HCT116 (cell line): ENCODE measurements at regions not wholly inside any gene's neighbourhood (a gene's known extent, or its start where the extent isn't known, plus 50 kb on each side); places are given as distances from the start of the nearest gene placed in this dataset.

Source experiments
- ATAC-seq: fragments of 200-7000 bp; cut with Tn5 transposase; 2 replicates; pipeline ENCODE4 v1.9.1; 2020; ENCODE audit warnings: mild to moderate bottlenecking, moderate library complexity
- BruUV-seq: library from RNA; stranded (reverse); fragments of 400-500 nt; replicated peaks from 2 replicates; lab custom pipeline; 2021; lab: Mats Ljungman, UMichigan
- CTCF ChIA-PET: fragments of 300-600 bp; sonication (Branson Sonifier 250); formaldehyde crosslinking; loops from one replicate; lab custom pipeline; 2021; ENCODE audit warnings: antibody characterized with exemption; lab: Charles Lee
- POLR2A ChIA-PET: fragments of 300-600, 350-600 bp; sonication (Branson Sonifier 250); formaldehyde crosslinking; loops from one replicate; lab custom pipeline; 2021; ENCODE audit warnings: antibody characterized with exemption; lab: Charles Lee
- RAD21 ChIA-PET, 2 experiments: fragments of 300-600 bp; sonication (Branson Sonifier 250); formaldehyde crosslinking; loops; one replicate each; lab custom pipeline; 2023; ENCODE audit warnings: low total read pairs in 2 of 2; ENCODE audit not compliant: uncharacterized antibody in 2 of 2, unreplicated experiment in 2 of 2, low non-redundant PET in 1 of 2; lab: Charles Lee
- DNase-seq: peaks from one replicate; pipeline ENCODE4 v3.0.0-alpha.2; 2010; ENCODE audit warnings: low read depth, low spot score
- H2AFZ ChIP-seq: fragments of 200-600 bp; shearing (Covaris generic), sonication (generic); 2 replicates; pipeline ENCODE4 v1.6.1; 2017; ENCODE audit warnings: low read depth, mixed run types, mixed read lengths, antibody characterized with exemption, low read length; ENCODE audit not compliant: poor library complexity, severe bottlenecking
- H3K27ac ChIP-seq: 2 replicates; pipeline ENCODE4 v1.5.1; 2012; ENCODE audit warnings: low read depth, low read length
- H3K27me3 ChIP-seq: fragments of 200-600 bp; sonication (generic); 2 replicates; pipeline ENCODE4 v1.6.1; 2016; ENCODE audit warnings: mixed run types, low read length, mixed read lengths; ENCODE audit not compliant: insufficient read depth
- H3K36me3 ChIP-seq, 2 experiments: fragments of 200-500 bp in 1 of 2; fragments of 200-600 bp in 1 of 2; sonication (Bioruptor generic) in 1 of 2; sonication (generic) in 1 of 2; 2 replicates each; pipeline versions ENCODE4 v1.5.1 to v1.6.1; 2014 to 2016; ENCODE audit warnings: low read length in 2 of 2, inconsistent platforms in 1 of 2, mixed read lengths in 1 of 2, mixed run types in 1 of 2; ENCODE audit not compliant: insufficient read depth in 2 of 2, control insufficient read depth in 1 of 2
- H3K4me1 ChIP-seq, 2 experiments: fragments of 200-600 bp in 1 of 2; sonication (generic) in 1 of 2; 2 replicates each; pipeline versions ENCODE4 v1.5.1 to v1.6.1; 2012 to 2017; ENCODE audit warnings: low read length in 2 of 2, inconsistent platforms in 1 of 2, mild to moderate bottlenecking in 1 of 2, mixed read lengths in 1 of 2, mixed run types in 1 of 2, moderate library complexity in 1 of 2; ENCODE audit not compliant: insufficient read depth in 2 of 2, control insufficient read depth in 1 of 2
- H3K4me2 ChIP-seq: fragments of 200-600 bp; sonication (generic); 2 replicates; pipeline ENCODE4 v1.6.1; 2017; ENCODE audit warnings: mixed run types, low read length, mixed read lengths
- H3K4me3 ChIP-seq, 2 experiments: fragments of 200-600 bp in 1 of 2; sonication (generic) in 1 of 2; replicated peaks in 1 of 2; 2 replicates each; pipeline ENCODE4 v1.5.1; 2011 to 2016; ENCODE audit warnings: low read length in 2 of 2, control low read depth in 1 of 2, low read depth in 1 of 2, mild to moderate bottlenecking in 1 of 2, mixed read lengths in 1 of 2, mixed run types in 1 of 2
- H3K79me2 ChIP-seq: fragments of 200-600 bp; sonication (generic); 2 replicates; pipeline ENCODE4 v1.6.1; 2017; ENCODE audit warnings: mild to moderate bottlenecking, mixed run types, low read length, moderate library complexity, mixed read lengths; ENCODE audit not compliant: insufficient read depth
- H3K9ac ChIP-seq: fragments of 200-600 bp; sonication (generic); 2 replicates; pipeline ENCODE4 v1.6.1; 2016; ENCODE audit warnings: low read length, mixed read lengths
- H3K9me2 ChIP-seq: fragments of 200-600 bp; sonication (generic), shearing (Covaris generic); 2 replicates; pipeline ENCODE4 v1.6.1; 2017; ENCODE audit warnings: mixed run types, mild to moderate bottlenecking, moderate library complexity; ENCODE audit not compliant: insufficient read depth
- H3K9me3 ChIP-seq, 2 experiments: fragments of 200-500 bp in 1 of 2; fragments of 200-600 bp in 1 of 2; sonication (Bioruptor generic) in 1 of 2; sonication (generic) in 1 of 2; 2 replicates each; pipeline ENCODE4 v1.6.1; 2014 to 2017; ENCODE audit warnings: low read length in 2 of 2, mixed read lengths in 2 of 2, inconsistent platforms in 1 of 2, low read depth in 1 of 2, mild to moderate bottlenecking in 1 of 2, mixed run types in 1 of 2, moderate library complexity in 1 of 2; ENCODE audit not compliant: control insufficient read depth in 1 of 2, insufficient read depth in 1 of 2
- H4K20me1 ChIP-seq: fragments of 200-600 bp; sonication (generic), shearing (Covaris generic); 2 replicates; pipeline ENCODE4 v1.6.1; 2017; ENCODE audit warnings: mixed run types, mild to moderate bottlenecking, moderate library complexity; ENCODE audit not compliant: insufficient read depth
- CBX3 ChIP-seq: IDR thresholded peaks from 2 replicates; pipeline ENCODE4 v1.6.1; 2012; ENCODE audit warnings: low read depth
- EGR1 ChIP-seq: IDR thresholded peaks from 2 replicates; pipeline ENCODE4 v1.6.1; 2012; ENCODE audit warnings: low read depth
- ELF1 ChIP-seq: IDR thresholded peaks from 2 replicates; pipeline ENCODE4 v1.6.1; 2012; ENCODE audit warnings: low read depth, borderline replicate concordance
- EZH2phosphoT487 ChIP-seq: fragments of 200-600 bp; IDR thresholded peaks from 2 replicates; pipeline ENCODE4 v1.6.1; 2018; ENCODE audit warnings: antibody characterized with exemption, borderline replicate concordance
- JUND ChIP-seq: IDR thresholded peaks from 2 replicates; pipeline ENCODE4 v1.6.1; 2012
- POLR2AphosphoS5 ChIP-seq: IDR thresholded peaks from 2 replicates; pipeline ENCODE4 v1.6.1; 2011; ENCODE audit warnings: mild to moderate bottlenecking, low read depth, low read length, moderate library complexity
- SIN3A ChIP-seq: IDR thresholded peaks from 2 replicates; pipeline ENCODE4 v1.6.1; 2012; ENCODE audit warnings: low read depth
- YY1 ChIP-seq: IDR thresholded peaks from 2 replicates; pipeline ENCODE4 v1.6.1; 2011; ENCODE audit warnings: low read length, low read depth, moderate library complexity, mild to moderate bottlenecking; ENCODE audit not compliant: insufficient replicate concordance; ENCODE audit errors: extremely low read depth
- intact Hi-C: fragments of 100-400 bp; cut with micrococcal nuclease; formaldehyde crosslinking; loops from 2 replicates; pipeline ENCODE4 v1.10.0; 2022
- TF ChIP-seq, protein P1 (sequence below): IDR thresholded peaks from 2 replicates; pipeline ENCODE4 v1.6.1; 2012
- TF ChIP-seq, protein P2 (sequence below): IDR thresholded peaks from 2 replicates; pipeline ENCODE4 v1.6.1; 2012; ENCODE audit warnings: low read depth
- TF ChIP-seq, protein P3 (sequence below): IDR thresholded peaks from 2 replicates; pipeline ENCODE4 v1.6.1; 2011; ENCODE audit warnings: mild to moderate bottlenecking, low read length, moderate library complexity; ENCODE audit not compliant: insufficient replicate concordance; ENCODE audit errors: extremely low read depth
- TF ChIP-seq, protein P4 (sequence below): IDR thresholded peaks from 2 replicates; pipeline ENCODE4 v1.6.1; 2012

DNA sequence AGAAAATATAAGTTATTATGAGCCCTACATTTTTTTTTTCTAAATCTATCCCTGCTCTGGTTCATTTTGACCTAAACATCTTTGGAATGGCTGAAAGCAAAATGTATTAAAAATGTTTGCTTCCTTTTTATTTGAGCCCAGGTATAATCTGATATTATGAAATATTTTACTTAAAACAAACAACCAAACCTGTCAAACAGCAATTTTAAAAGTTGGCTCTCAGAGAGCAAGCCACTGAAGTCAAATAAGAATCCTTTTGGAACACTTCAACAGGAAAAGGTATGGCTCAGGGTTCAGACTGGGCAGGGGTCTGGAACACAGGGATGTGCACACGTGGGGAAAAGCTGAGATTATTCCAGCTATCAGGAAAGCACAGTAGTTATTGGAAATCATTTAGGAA lies 782.9 kb downstream of the CCSER2 start:
- no peaks in the 10 kb centered on the region for H4K20me1 ChIP-seq
- H3K9me3 ChIP-seq = no peaks in the 10 kb centered on the region
- ATAC-seq = no peak
- intact Hi-C loops = no loop called here
- H3K4me3 ChIP-seq = no peak overlapping the region
- ChIA-PET RAD21 (no interaction called here), POLR2A (no interaction called here), CTCF (no interaction called here)
- H3K36me3 ChIP-seq = no peaks in the 10 kb centered on the region
- no peaks in the 10 kb centered on the region for H3K79me2 ChIP-seq
- TF ChIP-seq ELF1 (no peak), POLR2AphosphoS5 (no peak)
- H3K4me1 ChIP-seq = no peaks in the 10 kb centered on the region
- H2AFZ ChIP-seq = no peak overlapping the region
- H3K9me2 ChIP-seq = no peaks in the 10 kb centered on the region
- BruUV-seq = no TSS peak
- H3K27ac ChIP-seq = no peak overlapping the region
- peaks cover 60% of the 10 kb centered on the region for H3K27me3 ChIP-seq
- no peak overlapping the region for H3K4me2 ChIP-seq
- H3K9ac ChIP-seq = no peak overlapping the region
- DNase-seq = no peak

DNA sequence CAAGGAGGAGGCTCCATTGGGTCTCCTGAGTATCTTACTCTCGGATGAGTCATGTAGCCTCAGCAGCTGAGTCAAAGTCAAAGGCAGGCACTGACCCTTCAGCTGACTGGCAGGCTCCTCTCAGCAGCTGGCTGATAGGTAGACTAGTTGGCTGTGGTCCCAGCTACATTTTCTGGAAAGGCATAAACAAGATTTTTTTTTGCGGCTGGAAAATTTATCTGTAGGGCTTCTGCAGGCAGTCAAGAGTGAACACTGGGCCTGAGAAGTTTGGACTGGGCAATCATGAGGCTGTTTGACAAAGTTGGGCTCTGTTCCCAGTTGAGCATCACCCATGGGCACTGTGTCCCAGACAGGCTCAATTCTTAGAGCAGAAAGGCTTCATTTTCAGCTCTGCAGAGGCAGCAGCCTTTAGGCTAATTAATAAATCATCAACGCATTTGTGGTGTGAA lies 796.2 kb downstream of the CCSER2 start:
- ATAC-seq (no peak), DNase-seq (no peak)
- H4K20me1 ChIP-seq = no peaks in the 10 kb centered on the region
- no peaks in the 10 kb centered on the region for H3K4me1 ChIP-seq
- no peaks in the 10 kb centered on the region for H3K9me3 ChIP-seq
- no peaks in the 10 kb centered on the region for H3K27me3 ChIP-seq
- H3K9me2 ChIP-seq = no peaks in the 10 kb centered on the region
- H3K27ac ChIP-seq = no peak overlapping the region
- intact Hi-C loops = no loop called here
- H3K36me3 ChIP-seq = no peaks in the 10 kb centered on the region
- no peak overlapping the region for H3K4me2 ChIP-seq
- H2AFZ ChIP-seq = no peak overlapping the region
- CTCF ChIA-PET = no interaction called here
- RAD21 ChIA-PET = no interaction called here
- POLR2A ChIA-PET = no interaction called here
- H3K4me3 ChIP-seq = no peak overlapping the region
- H3K9ac ChIP-seq = no peak overlapping the region
- BruUV-seq = no TSS peak
- no peaks in the 10 kb centered on the region for H3K79me2 ChIP-seq
- no peak for TF ChIP-seq EZH2phosphoT487
- no peak for TF ChIP-seq SIN3A
- TF ChIP-seq, protein P1, sequence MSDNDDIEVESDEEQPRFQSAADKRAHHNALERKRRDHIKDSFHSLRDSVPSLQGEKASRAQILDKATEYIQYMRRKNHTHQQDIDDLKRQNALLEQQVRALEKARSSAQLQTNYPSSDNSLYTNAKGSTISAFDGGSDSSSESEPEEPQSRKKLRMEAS = no peak
- TF ChIP-seq, protein P2, sequence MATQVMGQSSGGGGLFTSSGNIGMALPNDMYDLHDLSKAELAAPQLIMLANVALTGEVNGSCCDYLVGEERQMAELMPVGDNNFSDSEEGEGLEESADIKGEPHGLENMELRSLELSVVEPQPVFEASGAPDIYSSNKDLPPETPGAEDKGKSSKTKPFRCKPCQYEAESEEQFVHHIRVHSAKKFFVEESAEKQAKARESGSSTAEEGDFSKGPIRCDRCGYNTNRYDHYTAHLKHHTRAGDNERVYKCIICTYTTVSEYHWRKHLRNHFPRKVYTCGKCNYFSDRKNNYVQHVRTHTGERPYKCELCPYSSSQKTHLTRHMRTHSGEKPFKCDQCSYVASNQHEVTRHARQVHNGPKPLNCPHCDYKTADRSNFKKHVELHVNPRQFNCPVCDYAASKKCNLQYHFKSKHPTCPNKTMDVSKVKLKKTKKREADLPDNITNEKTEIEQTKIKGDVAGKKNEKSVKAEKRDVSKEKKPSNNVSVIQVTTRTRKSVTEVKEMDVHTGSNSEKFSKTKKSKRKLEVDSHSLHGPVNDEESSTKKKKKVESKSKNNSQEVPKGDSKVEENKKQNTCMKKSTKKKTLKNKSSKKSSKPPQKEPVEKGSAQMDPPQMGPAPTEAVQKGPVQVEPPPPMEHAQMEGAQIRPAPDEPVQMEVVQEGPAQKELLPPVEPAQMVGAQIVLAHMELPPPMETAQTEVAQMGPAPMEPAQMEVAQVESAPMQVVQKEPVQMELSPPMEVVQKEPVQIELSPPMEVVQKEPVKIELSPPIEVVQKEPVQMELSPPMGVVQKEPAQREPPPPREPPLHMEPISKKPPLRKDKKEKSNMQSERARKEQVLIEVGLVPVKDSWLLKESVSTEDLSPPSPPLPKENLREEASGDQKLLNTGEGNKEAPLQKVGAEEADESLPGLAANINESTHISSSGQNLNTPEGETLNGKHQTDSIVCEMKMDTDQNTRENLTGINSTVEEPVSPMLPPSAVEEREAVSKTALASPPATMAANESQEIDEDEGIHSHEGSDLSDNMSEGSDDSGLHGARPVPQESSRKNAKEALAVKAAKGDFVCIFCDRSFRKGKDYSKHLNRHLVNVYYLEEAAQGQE = no peak
- no peak for TF ChIP-seq YY1
- TF ChIP-seq POLR2AphosphoS5 = no peak
- TF ChIP-seq, protein P3, sequence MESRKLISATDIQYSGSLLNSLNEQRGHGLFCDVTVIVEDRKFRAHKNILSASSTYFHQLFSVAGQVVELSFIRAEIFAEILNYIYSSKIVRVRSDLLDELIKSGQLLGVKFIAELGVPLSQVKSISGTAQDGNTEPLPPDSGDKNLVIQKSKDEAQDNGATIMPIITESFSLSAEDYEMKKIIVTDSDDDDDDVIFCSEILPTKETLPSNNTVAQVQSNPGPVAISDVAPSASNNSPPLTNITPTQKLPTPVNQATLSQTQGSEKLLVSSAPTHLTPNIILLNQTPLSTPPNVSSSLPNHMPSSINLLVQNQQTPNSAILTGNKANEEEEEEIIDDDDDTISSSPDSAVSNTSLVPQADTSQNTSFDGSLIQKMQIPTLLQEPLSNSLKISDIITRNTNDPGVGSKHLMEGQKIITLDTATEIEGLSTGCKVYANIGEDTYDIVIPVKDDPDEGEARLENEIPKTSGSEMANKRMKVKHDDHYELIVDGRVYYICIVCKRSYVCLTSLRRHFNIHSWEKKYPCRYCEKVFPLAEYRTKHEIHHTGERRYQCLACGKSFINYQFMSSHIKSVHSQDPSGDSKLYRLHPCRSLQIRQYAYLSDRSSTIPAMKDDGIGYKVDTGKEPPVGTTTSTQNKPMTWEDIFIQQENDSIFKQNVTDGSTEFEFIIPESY = no peak
- no peak for TF ChIP-seq JUND
- TF ChIP-seq, protein P4, sequence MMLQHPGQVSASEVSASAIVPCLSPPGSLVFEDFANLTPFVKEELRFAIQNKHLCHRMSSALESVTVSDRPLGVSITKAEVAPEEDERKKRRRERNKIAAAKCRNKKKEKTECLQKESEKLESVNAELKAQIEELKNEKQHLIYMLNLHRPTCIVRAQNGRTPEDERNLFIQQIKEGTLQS = no peak
- TF ChIP-seq EGR1 = no peak
- no peak for TF ChIP-seq CBX3
